ENCODE measurements at regions not wholly inside any gene's neighbourhood (a gene's known extent, or its start where the extent isn't known, plus 50 kb on each side); places are given as distances from the start of the nearest gene placed in this dataset.

GRCh38 chr9:87067426-87067825 lies 120.1 kb upstream of the GAS1 start:
- TF ChIP-seq CTCF (conservative IDR thresholded peaks at IDR 0.05; ENCODE audit: low read depth, low read length): no peak
- no peak for TF ChIP-seq EZH2phosphoT487 (IDR thresholded peaks at IDR 0.05; ENCODE audit: borderline replicate concordance, low read length)

All from PC-3 (cell line).